HG03139 (cell line): ENCODE measurements at regions not wholly inside any gene's neighbourhood (a gene's known extent, or its start where the extent isn't known, plus 50 kb on each side); places are given as distances from the start of the nearest gene placed in this dataset.
"Not testable (repeated sequence)": the region's sequence is repeated elsewhere in the genome, so short reads cannot be mapped to it uniquely, and the experiment has no call there.

Experiments used
- ATAC-seq: cut with Tn5 transposase; IDR thresholded peaks from one replicate; pipeline ENCODE4 v1.9.1; 2021; ENCODE audit not compliant: unreplicated experiment

DNA sequence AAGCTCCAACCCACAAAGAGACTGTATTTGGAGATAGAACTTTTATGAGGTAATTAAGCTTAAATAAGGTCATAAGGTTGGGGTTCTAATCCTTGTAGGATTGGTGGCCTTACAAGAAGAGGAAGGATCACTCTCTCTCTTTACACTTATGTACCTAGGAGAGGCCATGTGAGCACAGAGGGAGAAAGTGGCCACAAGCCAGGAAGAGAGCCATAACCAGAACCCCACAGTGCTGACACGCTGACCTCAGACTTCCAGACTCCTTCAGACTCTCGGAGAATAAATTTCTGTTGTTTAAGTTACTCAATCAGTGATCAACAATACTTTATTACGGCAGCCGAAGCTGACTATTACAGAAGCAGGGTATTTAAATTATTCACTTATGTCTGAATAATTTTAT is 430.5 kb upstream of the EPHA7 start:
- no peak for ATAC-seq

DNA sequence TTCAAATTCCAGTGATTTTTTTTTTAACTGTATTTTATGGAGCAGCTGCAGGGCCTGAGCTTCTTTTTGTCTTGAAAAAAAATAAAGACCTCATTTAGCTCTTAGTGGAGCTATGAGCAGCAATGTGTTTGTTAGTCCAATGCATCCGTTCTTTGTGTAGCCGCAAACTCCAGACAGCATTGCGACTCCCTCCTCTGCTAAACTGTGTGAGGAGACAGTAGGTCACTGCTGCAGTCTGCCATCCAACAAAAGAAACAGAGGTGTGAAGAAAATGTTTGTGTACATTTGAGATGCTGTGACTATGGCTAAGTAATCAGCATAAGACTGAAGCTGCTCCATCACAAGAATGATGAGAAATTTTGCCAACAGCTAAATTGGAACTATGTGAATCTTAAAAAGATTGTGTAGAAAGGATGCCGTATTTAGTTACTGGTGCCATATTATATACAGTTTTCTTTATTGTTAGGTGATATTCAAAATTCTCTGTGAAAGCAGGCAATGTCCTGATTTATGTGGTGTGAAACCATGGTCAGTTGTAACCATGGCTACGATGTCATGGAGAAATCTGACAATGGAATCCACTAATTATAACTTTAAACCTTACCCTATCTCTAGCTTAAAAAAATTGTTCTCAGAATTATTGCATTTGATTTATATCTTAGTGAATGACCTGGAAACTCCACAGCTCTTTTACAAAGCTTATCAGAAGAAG is 428.8 kb upstream of the EPHA7 start:
- no peak for ATAC-seq

DNA sequence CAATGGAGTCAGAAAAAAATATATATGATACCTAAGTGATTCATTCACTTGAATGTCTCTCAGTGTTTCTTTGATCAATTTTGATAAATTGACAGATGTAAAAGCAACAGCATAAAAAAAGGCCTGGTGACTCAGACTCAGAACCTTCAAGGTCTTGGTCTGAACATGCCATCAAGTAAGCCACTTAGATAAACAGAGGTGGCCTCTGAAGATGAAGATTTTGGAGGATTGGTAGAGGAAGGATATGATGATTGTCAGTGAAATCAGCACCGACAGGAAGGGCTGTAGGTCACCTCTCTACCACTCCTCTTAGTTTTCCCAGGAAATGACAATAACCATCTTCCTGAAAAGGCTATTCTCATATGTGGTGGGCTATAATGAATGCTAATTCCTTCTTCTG is 422.8 kb upstream of the EPHA7 start:
- no peak for ATAC-seq

DNA sequence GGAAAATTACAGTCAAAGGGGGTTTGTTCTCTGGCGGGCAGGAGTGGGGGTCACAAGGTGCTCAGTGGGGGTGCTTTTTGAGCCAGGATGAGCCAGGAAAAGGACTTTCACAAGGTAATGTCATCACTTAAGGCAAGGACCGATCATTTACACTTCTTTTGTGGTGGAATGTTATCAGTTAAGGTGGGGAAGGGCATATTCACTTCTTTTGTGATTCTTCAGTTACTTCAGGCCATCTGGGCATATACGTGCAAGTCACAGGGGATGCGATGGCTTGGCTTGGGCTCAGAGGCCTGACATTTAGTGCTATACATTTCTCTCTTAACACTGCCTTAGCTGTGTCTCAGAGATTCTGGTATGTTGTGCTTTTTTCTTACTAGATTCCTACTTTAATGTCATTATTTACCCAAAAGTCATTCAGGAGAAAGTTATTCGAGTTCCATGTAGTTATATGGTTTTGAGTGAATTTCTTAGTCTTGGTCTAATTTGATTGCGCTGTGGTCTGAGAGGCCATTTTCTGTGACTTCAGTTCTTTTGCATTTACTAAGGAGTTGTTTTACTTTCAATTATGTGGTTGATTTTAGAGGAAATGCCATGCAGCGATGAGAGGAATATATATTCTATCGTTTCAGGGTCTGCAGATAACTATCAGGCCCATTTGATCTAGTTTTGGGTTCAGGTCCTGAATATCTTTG is 416.2 kb upstream of the EPHA7 start:
- not testable (repeated sequence) for ATAC-seq

DNA sequence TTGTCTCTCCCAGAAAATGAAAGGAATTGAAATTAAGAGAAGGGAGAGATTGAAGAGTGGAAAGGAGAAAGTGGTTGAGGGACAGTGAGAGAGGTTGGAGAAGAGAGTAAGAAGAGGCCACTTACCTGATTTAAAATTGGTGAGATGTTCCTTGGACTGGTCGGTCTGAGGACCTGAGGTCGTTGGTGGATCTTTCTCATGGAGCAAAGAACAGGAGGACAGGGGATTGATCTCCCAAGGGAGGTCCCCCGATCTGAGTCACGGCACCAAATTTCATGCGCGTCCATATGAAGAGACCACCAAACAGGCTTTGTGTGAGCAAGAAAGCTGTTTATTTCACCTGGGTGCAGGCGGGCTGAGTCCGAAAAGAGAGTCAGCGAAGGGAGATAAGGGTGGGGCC is 415.7 kb upstream of the EPHA7 start:
- not testable (repeated sequence) for ATAC-seq

DNA sequence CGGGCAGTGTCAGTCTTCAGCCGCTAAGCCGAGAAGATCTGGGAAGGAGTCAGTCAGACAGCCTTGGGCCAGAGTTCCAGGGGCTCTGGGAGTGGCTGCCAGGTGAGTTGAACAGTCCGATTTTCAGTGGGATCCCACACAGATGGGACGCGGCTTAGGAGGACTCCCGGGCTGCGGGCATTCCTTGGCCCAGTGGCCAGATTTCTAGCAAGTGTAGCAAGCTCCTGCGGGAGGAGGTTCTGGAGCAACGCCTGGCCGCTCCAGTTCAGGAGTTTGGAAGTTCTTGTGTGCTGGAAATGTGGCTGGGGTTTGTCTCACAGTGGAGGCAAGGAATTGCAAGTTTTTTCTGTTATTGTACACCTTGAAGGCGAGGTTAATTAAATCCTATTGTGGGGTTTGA is 414.0 kb upstream of the EPHA7 start:
- ATAC-seq: not testable (repeated sequence)

DNA sequence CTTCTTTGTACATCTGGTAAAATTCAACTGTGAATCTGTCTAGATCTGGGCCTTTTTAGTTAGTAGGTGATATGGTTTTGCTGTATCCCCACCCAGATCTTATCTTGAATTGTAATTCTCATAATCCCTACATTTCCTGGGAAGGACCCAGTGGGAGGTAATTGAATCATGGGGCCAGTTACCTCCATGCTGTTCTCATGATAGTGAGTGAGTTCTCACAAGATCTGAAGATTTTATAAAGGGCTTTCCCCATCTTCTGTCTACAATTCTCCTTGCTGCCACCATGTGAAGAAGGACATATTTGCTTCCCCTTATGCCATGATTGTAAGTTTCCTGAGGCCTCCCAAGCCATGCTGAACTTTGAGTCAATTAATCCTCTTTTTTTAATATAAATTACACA is 410.4 kb upstream of the EPHA7 start:
- ATAC-seq: not testable (repeated sequence)

DNA sequence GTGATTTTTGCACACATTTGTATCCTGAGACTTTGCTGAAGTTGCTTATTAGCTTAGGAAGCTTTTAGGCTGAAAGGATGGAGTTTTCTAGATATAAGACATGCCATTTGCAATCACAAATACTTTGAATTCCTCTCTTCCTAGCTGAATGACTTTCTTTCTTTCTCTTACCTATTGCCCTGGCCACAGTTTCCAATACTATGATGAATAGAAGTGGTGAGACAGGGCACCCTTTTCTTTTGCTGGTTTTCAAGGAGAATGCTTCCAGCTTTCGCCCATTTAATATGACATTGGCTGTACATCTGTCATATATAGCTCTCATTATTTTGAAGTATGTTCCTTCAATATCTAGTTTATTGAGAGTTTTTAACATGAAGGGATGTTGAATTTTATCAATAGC is 409.6 kb upstream of the EPHA7 start:
- no peak for ATAC-seq

DNA sequence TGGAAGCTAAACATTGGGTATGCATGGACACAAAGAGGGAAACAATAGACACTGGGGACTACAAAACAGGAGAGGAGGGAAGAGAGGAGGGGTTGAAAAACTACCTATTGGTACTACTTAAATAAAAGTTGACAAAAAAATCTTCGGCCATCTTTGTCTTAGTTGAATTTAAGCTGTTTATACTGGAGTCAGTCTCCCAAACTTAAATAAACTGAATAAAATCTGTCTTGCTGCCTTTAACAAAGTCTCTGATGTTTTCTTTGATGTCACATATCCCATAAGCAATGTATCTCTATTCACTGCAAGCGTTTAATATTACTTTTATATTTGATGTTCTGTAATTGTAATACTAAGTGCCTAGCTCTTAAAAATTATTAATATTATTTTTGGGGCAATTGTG is 409.2 kb upstream of the EPHA7 start:
- no peak for ATAC-seq

DNA sequence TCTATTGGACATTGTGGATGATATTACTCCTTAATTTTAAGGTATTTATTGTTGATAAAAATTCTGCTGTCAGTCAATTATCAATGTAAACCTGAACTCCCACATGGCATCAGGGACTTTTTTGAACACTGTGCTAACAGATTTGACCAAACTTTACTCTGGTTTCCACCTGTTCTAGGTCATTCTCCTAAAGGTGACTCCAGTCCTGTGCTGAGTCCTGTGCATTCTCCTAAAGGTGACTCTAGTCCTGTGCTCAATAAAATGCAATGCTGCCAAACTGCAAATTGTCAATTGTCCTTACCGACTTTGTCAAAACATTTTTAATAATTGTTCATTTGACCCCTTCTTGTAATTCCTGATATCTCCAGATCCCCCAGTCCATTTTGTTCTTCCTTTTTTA is 408.4 kb upstream of the EPHA7 start:
- no peak for ATAC-seq

DNA sequence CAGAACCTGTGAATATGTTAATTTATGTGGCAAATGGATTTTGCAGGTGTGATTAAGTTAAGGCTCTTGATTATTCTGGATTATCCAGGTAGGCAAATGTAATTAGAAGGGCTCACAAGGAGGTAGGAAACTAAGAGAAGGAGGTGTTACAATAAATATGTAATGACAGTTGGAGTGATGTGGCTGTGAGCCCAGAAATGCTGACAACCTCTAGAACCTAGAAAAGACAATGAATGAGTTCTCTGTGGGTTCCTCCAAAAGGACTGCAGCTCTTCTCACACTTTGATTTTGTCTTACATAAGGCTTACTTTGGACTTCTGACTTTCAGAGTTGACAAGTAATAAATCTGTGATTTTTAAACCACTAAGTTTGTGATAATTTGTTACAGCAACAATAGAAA is 406.6 kb upstream of the EPHA7 start:
- no peak for ATAC-seq

DNA sequence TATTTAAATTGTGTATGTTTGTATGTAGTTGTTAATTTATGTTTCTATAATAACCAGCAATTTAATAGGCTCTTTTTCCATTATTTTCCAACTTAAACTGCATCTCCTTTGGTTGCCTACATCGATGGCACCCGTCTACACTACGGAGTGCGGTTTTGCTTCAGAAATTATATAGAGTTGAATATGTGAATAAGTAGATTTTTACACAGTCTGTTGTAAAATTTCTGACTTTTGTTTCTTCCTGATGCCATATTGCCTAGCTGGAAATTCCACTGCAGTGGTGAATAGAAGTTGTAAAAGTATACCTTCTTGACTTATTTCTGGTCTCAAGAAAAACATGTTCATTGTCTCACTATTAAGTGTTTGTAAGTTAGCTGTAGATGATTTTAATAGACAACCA is 404.1 kb upstream of the EPHA7 start:
- no peak for ATAC-seq

DNA sequence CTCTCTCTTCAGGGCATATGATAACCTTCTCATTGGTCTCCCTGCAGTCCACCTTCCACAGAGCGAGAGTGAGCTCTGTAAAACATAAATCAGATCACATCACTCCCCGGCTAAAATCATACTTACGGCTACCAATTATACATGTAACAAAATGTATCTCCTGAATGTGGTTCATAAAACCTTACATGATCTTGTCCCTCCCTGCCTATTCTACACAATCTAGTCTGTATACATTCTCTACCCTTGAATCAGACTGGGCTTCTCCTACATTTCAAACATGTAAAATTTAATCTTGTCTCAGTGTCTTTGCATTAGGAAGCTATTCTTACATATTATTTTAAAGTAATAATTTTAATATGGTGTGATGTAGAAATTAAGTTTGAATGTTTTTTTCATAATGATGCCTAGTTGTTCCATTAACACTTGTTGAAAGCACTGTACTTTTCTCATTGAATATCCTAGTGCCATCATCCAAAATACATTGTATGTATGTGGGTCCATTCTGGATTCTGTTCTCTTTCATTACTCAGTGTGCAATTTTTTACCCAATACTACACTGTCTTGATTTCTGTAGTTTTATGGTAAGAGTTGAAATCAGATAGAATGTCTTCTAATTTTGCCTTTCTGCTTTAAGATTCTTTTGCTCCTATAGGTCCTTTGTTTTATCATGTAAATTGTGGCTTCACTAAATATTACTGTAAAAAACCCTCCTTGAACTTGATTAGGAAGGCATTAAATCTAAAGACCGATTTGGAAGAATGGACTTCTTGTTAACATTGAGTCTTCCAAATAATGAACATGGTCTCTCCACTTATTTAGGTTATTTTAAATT is 403.3 kb upstream of the EPHA7 start:
- ATAC-seq: no peak

DNA sequence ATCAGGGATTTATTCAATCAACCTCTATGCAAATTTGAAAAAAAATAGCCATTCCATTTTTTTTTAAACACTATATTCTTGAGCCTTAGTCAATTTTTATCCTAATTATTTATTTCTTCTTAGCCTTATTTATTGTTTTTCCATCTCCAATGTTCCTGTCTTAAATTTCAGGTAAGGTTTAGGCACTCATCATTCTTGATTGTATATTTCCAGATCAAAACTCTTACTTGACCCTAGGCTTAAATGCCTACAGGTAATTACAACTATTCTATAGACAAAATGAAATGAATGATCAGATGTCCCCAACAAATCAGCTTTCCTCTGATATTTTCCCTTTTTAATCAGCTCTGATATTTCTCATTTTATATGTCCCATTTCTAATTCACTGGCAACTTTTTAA is 402.6 kb upstream of the EPHA7 start:
- ATAC-seq: no peak

DNA sequence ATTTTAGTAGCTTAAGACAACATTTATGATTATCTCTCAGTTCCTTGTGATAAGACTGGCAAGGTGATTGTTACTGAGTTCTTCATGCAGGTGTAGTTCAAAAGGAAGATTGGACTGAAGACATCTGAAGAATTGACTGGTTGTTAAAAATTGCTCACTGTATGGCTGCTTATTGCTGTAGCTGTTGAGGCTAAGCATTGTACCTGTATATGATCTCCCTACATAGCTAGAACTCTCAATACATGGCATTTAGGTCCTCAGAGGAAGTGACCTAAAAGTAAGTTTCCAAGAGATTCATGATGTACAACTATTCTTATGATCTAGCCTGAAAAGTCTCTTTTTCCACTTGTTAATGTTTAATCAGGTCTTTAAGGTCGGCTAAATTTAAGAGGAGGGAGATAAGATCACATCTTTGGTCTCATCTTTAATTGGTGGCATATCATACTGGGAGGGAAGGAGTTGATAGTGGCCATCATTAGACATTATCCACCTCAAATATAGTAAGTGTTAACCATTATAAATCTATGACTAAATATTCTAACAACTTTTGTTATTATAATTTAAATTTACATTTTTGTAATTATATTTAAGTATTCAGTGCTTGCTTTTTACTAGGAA is 401.2 kb upstream of the EPHA7 start:
- ATAC-seq: no peak

DNA sequence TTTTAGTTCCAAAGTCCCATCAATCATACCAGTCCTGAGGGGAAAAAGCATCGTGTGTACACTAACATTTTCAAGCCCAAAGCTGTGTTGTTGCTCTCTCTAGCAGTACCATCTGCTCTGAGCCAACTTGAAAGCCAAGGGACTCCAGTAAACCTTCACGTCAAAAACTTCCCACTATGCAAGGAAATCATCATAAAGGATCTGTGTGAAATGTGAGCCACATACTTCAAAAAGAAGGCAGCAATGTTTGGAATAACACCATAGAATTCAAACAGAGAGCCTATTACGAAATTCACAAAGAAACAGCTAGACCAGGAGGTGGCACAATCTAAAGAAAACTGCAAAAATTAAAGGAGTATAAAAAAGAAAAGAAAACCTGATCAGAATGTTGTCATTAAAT is 399.8 kb upstream of the EPHA7 start:
- ATAC-seq: no peak

DNA sequence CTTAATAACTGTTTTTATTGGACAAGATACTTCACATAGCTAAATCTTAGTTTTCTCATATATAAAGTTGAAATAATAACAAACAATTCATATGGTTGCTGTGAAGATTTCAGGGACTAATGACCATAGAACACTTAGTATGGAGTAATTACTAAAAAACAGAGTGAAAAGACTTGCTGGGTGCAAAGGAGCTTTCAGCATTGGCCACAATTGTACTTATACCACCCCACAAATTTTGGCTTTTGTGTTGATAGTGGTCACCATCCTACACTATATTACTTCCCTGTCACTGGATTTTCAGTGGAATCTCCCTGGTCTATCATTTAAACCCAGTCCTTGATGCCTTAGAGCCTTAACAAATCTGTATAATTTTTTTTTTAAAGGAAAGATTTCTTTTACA is 398.6 kb upstream of the EPHA7 start:
- ATAC-seq: no peak

DNA sequence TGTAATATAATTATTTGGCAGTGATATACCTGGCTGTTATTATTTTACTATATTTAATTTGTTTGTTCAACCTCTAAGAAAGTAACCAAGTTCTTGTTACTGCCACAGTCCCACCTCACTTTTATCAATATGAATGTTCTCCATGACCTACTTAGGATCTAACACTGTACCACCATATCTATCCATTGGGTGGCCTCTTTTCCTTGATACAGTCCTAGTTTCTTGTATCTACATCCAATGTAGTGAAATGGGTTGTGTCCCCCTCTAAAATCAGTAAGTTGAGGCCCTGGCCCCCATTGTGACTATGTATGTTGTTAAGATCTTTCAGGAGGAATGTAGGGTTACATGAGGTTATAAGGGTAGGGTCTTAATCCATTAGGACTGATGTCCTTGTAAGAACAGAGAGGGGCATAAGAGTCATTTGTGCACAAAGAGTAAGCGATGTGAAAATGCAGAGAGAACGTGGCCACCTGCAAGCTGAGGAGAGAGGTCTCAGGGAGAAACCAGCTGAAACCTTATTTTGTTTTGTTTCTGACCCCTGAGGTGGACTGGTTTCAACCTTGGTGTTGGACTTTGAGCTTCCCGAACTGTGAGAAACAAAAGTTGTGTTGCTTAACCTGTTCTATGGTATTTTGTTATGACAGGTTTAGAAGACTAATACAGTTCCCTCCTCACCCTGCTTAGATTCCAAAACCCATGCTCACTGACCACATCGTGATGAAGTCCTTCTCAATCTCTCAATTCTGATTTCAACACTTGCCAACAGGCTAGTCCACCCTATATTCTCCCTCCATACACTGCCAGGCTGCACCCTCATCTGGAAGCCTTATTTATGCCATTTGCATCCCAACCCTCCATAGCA is 387.3 kb upstream of the EPHA7 start:
- ATAC-seq: no peak

DNA sequence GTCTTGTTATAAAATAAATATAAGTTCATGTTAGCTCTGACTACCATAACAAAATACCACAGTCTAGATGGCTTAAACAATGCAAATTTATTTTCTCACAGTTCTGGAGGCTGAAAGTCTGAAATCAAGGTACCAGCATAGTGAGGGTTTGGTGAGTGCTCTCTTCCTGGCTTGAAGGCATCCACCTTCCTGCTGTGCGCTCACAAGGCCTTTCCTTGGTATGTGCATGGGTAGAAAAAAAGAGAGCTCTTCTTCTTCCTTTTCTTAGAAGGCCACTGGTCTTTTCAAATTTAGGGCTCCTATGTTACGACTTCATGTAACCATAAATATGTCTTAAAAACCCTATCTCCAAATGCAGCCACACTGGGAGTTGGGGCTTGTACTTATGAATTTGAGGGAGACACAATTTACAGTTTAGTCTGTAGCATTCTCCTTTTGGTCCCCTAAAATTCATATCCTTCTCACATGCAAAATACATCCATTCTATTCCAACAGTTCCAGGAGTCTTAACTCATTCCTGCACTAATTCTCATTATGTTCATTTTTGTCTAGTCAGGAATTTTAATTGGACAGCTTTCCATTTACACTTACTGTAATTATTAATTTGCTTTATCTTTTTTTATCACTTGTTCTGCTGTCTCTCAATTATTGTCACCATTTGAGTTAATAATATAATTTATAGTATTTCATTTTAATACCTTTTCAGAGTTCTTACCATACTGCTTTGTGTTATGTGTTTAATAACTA is 381.9 kb upstream of the EPHA7 start:
- ATAC-seq: no peak

DNA sequence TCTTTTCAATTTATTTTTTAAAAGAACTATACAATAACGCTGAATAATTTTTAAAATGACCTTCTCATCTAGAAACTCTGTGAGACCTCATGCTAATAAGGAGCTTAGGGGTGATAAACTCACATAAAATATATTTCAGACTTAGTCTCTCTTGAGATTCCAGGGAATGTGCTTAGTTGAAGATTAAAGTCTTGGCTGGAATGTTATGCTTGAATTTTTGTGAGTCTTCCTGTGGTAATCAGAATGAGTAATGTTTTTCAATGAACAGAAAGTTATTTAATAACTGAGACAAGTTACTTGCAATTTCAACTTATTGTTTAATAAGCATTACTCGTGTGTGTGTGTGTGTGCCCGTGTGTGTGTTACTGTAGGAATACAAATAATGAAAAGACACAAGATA is 379.9 kb upstream of the EPHA7 start:
- no peak for ATAC-seq
